Body of pancreas (tissue), 4 donors: ENCODE measurements at regions not wholly inside any gene's neighbourhood (a gene's known extent, or its start where the extent isn't known, plus 50 kb on each side); places are given as distances from the start of the nearest gene placed in this dataset.

Experiments
- POLR2A ChIP-seq, 3 donors: fragments of 450-650 bp; IDR thresholded peaks; one replicate each; pipeline ENCODE4 v1.6.1; 2016; ENCODE audit warnings: antibody characterized with exemption in 3 of 3, mild to moderate bottlenecking in 2 of 3
- TF ChIP-seq, protein P1 (sequence below), 7 experiments: fragments of 450-650 bp in 4 of 7; fragments of 200-600 bp in 3 of 7; sonication (generic) in 3 of 7; IDR thresholded peaks; one replicate each; pipeline ENCODE4 v1.5.1; 2016 to 2019; ENCODE audit warnings: antibody characterized with exemption in 7 of 7

DNA sequence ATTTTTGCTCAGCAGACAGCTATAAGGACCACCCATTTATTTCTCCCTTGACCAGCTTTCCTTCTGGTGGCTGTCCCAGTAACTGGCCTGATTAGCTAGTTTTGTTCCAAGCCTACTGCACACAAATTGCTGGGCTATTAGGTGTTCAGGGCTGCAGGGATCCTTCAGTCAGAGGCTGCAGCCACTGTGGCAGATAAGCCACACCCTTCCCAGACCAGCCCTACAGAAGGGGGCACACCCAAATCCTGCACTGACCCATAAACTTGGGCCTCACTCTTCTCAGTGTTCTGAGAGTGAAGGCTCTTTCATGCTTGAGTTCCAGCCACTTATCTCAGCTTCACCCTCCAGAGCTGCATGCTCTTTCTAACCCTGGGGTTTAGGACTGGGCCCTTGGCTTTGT lies 200.0 kb downstream of the AASDHPPT start:
- no peak for TF ChIP-seq POLR2A (IDR thresholded peaks at IDR 0.05)
- TF ChIP-seq, protein P1, sequence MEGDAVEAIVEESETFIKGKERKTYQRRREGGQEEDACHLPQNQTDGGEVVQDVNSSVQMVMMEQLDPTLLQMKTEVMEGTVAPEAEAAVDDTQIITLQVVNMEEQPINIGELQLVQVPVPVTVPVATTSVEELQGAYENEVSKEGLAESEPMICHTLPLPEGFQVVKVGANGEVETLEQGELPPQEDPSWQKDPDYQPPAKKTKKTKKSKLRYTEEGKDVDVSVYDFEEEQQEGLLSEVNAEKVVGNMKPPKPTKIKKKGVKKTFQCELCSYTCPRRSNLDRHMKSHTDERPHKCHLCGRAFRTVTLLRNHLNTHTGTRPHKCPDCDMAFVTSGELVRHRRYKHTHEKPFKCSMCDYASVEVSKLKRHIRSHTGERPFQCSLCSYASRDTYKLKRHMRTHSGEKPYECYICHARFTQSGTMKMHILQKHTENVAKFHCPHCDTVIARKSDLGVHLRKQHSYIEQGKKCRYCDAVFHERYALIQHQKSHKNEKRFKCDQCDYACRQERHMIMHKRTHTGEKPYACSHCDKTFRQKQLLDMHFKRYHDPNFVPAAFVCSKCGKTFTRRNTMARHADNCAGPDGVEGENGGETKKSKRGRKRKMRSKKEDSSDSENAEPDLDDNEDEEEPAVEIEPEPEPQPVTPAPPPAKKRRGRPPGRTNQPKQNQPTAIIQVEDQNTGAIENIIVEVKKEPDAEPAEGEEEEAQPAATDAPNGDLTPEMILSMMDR (IDR thresholded peaks at IDR 0.05): no peak
